ENCODE measurements at regions not wholly inside any gene's neighbourhood (a gene's known extent, or its start where the extent isn't known, plus 50 kb on each side); places are given as distances from the start of the nearest gene placed in this dataset.
"Not testable (repeated sequence)": the region's sequence is repeated elsewhere in the genome, so short reads cannot be mapped to it uniquely, and the experiment has no call there.

DNA sequence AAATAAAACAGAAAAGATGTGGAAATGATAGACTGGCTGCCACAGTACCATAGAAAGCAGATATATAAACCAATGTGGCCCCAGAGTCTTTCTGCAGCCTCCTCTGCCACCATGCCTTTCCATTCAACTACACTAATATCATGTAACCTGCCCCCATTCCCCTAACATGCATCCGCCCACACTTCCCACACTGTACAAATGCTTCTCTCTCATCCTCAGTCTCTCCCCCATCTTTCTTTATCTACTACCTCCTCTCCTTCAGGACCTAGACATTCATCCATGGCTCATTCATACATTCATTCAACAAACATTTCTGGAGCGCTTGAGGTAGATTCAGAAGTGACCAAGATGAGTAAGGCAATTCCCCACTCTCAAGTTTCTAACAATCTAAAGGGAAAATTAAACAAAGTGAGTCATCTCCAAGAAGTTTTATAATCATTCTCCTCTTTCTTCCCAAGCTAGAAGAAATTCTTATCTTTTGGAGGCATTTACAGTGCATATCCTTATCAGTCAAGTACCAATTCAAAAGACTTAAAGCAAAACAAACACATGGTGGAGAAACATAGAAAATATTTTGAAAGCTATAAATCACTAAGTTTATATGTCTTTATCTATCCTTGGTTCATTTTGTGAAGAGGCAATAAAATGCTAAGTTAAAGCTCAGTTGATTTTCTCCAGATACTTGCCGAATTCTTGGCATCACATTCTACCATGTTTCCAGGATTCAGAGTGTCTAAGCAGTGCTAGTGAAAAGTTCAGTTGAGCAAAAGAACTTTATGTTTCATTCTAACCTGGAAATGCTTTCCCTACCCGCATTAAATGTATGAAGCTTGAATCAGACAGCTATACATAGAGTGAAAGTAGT, 70.5 kb upstream of the FRMD6 start:
- no peak for DNase-seq (ENCODE audit: low spot score)

DNA sequence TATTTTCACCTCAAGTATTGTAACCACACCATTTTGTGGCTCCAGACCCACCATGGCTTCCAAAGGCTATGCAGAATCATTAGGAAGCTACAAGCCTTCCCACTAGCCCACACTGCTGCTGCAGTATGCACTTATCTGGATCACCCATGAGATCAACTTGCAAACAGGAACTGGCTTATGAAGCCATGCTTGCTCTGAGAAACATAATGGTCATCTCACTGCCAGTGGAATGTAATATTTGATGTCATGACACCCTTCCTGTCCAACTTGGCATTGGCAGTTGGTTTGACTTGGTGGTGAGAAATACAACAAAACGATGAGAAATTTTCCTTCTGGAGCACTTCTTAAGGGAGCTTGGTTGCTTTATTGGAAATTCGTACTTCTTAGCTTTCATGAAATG, 69.3 kb upstream of the FRMD6 start:
- no peak for DNase-seq (ENCODE audit: low spot score)

DNA sequence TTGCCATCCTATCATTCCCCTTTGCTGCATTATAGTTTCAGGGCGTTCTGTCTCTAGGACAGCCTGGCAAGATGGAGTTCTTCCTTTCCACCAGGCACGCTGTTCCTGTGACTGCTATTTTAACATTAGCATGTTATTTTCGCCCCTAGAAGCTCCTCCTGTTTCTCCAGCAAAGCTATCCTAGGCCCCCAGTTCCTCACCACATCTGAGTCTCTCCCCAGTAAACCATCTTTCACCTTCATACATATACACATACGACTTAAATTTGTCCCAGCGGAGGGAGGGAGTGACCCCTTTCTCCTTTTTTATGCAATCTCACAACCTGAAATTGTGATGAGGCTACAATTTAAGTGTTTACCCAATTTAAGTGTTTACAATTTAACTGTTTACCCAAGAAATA, 66.7 kb upstream of the FRMD6 start:
- DNase-seq (ENCODE audit: low spot score), result no peak

DNA sequence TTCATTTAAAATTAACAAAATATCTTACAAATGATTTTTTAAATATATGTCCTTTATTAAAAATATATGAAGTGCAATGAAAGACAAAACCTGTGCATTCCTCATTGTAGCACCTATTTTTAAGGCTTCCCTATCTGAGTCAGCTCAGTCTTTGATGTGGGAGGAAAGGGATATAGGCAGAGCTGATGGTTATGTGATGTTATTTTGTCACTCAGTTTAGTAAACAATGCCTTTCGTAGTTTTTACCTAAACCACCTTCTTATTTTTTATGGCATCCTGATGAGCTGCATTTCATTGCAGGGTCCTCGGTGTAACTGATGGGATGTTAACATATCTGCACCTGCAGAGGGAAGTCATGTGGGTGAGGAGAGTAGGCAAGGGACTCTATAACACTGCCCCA, 58.9 kb upstream of the FRMD6 start:
- no peak for DNase-seq (ENCODE audit: low spot score)

DNA sequence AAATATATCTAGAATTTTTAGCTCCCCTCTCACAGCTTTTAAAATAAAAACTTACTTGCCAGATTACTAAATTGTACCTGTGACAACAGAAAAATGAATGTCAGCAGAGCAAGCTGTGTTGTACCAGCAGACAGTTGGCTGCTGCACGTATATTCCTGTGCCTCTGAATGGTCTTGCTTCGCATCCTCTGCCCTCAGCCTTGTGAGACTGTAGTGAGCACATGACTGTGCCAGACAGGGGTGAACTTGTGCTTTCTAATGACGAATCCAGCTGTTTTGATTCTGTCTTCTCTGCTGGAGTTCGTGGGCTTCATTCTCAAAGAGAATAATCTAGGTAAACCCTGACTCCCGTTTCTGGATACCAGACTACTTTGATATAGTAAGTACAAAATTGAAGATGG, 58.3 kb upstream of the FRMD6 start:
- DNase-seq (ENCODE audit: low spot score), result no peak

DNA sequence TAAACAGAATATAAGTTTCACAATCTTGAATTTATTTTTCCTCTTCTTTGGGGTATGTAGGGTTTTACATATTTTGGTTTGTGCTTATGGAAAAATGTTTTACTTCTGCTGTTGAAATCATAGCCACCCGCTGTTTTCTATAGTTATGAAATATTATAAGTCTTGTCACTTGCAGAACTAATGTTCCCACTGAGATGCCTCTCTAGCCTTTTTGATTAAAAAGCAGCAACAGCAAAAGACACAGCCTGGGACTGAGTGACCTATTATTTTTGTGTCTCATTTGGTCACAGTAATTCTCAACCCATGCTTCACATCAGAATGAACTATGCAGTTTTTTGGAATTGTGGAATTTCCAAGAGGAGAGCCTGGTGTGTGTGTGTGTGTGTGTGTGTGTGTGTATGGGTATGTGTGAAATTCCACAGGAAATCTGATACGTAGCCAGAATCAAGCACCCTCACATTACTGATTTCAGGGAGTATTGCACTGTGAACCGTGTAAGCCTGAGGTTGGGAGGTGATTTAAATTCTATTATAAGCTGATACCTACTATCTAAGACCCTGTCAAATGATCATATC, 55.7 kb upstream of the FRMD6 start:
- no peak for DNase-seq (ENCODE audit: low spot score)

DNA sequence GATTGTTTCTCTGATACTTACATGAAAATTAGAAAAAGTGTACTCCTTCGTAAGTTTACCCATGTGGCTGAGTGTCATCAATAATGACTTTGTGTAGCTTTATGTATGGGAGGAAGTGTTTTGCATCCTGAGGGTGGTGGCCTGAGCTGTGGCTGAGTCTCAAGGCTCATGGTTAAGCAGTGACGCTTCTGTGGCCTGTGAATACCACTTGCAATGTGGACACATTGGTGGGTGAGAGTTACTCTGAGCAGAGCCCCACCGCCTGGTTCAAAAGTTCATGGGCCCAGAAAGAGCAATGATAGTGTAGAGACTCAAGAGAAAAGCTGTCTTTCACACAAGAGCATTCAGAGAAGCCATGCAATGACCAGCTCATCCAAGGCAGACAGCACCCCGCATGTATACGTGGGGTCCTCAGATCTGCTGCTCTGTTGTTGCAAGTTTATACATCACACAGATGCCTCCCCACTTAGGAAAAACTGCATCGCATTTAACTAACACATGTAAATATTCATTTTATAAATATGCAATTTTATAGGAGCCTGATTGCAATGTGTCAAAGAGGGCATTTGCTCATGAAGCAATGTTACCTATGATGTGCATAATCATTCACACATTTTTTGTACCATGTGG, 55.1 kb upstream of the FRMD6 start:
- DNase-seq (ENCODE audit: low spot score), result no peak

DNA sequence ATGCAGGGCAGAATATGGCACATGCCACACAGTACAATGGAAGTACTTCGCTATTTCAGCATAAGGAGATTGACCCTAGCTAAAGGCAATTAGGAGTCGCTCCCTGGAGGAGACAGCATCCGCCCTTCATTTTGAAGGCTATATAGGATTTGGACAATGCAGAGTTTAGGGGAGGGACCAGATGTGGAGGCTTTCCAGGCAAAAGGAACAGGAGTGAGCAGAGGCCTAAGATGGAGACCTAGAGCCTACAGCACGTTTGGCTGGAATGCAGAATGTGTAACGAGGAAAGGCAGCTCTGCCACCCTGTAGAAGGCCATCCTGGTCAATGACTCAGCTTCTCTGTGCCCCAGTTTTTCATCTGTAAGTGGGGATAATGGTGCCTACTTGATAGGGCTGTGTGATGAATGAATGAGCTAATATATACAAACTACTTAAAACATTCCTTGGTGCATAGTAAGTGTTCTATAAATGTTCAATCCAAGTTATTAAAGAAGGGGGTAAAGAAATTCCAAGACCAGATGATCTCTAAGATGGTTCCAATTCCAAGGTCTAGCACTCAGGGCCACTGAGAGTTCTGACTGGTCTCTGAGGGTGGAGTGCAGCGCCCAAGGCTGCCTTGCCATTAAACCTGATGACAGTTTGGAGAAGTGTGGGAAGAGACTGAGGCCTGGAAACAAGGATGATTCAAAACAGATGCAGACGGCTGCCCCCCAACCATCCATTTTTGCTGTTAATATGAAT, 54.3 kb upstream of the FRMD6 start:
- no peak for DNase-seq (ENCODE audit: low spot score)

DNA sequence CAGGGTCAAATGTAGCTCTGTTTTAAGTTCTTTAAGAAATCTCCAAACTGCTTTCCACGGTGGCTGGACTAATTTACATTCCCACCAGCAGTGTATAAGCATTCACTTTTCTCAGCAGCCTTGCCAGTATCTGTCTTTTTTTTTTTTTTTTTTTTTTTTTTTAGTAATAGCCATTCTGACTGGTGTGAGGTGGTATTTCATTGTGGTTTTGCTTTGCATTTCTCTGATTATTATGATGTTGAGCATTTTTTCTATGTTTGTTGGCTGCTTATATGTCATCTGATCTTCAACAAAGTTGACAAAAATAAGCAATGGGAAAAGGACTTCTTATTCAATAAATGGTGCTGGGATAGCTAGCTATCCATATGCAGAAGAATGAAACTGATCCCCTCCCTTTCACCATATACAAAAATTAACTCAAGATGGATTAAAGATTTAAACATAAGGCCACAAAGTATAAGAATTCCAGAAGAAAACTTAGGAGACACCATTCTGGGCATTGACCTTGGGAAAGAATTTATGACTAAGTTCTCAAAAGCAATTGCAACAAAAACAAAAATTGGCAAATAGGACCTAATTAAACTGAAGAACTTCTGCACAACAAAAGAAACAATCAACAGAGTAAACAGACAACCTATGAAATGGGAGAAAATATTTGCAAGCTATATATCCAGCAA, 52.6 kb upstream of the FRMD6 start:
- not testable (repeated sequence) for DNase-seq (ENCODE audit: low spot score)

DNA sequence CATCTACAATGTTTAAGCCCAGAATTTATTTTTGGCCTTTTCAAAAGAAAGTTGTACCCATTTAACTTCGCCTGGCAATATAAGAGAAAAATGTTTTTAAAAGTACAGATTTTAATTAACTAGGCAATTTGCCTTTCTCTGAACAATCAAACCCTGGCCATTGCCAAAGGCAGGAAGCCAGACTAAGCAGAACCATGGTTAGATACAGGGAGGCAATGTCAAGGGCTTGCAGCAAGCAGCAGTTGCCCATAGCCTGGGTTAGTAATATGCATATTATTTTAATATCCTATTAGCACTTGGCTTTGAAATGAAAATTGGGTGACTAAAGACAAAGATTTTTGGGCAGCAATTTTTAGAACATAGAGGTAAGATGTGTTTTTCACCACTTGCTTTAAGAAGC, 51.1 kb upstream of the FRMD6 start:
- no peak for DNase-seq (ENCODE audit: low spot score)

All from kidney capillary endothelial cell (primary cell).